GM18909 (cell line): ENCODE measurements at regions not wholly inside any gene's neighbourhood (a gene's known extent, or its start where the extent isn't known, plus 50 kb on each side); places are given as distances from the start of the nearest gene placed in this dataset.
"Not testable (repeated sequence)": the region's sequence is repeated elsewhere in the genome, so short reads cannot be mapped to it uniquely, and the experiment has no call there.

ENCODE experiments used
- ATAC-seq: cut with Tn5 transposase; IDR thresholded peaks from one replicate; pipeline ENCODE4 v1.9.1; 2021; ENCODE audit warnings: mild to moderate bottlenecking; ENCODE audit not compliant: unreplicated experiment, poor library complexity

DNA sequence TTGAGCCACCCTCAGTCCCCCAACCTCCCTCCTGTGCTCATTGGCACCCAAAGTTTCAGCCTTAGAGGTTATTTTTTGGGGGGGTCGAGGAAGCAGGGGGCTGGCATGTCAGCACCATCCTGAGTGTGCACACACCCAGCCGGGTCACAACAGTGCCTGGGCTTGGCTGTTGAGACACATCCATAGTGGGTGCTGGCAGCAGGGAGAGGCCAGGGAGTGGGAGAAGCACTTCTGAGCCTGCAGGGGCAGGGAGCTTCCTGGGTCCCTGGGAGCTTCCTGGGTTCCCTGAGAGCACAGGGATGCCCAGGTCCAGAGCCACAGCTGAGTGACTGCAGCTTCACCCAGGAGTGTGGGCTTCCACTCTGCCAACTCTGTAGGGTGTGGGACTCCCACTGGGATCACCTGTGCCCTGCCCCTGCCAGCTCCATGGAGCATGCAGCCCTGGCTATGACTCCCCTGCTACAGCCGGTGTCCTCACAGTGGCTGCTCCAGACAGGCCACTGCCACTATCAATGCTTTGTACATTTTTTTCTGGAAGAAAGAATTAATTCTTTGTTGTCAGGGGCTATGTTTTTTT lies 240.4 kb downstream of the PTGER3 start:
- ATAC-seq = no peak

DNA sequence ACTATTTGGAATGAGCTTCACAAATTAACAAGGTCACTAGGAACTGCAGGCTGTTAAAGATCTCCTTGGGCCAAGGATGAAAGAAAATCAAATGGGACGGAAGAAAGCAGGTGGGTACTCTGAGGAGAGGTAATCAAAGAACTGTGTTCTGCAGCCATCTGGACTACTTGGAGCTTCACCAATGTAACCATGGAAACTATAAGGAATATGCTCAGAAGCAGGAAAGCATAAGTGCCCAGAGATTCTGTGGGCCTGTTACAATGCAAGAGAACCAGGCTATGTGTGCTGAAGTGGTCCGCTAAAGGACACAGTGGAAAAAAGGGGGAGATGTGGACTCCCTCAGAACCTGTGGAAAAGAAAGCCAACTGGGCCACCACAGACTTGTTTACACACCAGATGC lies 238.5 kb downstream of the PTGER3 start:
- ATAC-seq = no peak

DNA sequence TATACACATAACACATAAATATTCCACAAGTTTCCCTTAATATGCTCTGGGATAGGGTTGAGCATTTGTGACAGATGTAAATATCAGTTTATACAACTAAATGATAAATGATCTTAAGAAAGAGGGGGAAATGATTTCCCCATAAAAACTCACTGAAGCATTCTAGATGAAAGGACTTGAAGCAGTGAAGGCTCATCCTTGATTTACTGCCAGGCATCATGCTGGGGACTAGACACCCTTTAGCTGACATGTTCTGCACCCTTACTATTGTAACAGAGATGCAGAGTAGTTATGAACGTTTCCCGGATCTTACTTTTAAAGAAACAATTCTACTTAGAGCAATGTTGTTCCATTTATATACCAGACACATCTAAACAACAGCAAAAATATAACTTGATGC lies 235.8 kb downstream of the PTGER3 start:
- ATAC-seq = no peak

DNA sequence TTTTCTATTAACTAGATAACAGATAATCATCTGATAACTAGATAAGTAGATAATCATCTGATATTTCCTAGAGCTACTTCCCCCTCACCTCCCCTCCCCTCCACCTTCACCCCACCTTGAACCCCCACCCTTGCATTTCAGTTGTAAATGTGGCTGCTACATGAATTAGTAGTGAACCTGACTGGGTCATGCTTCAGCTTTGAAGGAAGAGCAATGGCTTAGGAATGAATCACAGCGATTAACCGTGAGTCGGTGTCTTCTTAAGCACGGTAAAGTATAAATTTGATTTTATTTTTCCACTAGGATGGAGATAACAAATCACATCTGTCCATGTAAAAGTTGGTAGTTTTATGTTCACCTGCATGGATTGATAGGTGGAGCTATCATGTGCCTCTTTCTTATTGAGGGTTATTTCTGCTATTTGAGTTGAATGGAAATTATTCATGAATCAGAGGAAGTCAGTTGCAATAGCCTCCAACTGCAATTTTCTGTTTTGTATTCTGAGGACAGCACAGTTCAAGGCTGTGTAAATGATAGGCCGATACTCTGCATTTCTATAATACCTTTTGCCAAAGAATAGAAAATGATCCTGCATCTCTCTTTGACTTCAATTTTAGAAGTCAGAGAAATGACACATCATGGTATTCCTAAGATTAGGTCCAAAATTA lies 235.0 kb downstream of the PTGER3 start:
- no peak for ATAC-seq

DNA sequence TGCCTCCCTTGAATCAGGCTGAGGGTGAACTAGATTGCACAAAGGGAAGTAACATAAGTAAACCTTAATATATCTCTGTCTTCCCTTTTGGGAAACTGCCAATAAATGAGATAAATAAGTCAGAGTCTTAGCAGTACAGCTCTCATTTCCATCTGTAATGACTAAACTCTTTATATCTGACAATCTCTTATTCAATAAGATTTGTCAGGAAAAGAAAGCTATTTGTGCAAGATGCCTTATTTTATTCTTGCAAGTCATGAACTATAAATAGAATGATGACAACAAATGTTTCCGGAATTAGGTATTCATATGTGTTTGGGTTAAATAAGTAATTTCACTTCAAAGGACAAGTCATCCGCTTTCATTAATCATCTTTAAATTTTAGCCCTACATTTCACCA lies 229.2 kb downstream of the PTGER3 start:
- no peak for ATAC-seq

DNA sequence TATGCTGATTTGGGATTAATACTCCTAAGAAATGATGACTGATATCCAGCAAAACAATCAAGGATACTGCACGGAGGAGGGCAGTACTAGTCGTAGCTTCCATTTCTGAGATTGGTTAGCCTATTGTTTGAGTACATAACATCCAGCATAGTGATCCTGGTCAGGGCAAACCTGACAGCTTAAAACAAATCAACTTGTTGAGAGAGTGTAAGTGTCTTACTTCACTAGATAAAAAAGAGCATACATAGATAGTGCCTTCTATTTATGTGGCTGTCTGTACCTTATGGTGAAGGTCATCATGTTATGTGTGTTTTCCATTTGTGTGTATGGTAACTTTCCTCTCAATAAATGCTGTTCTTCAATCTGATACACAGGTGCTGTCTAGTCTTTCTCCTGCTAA lies 228.4 kb downstream of the PTGER3 start:
- no peak for ATAC-seq

DNA sequence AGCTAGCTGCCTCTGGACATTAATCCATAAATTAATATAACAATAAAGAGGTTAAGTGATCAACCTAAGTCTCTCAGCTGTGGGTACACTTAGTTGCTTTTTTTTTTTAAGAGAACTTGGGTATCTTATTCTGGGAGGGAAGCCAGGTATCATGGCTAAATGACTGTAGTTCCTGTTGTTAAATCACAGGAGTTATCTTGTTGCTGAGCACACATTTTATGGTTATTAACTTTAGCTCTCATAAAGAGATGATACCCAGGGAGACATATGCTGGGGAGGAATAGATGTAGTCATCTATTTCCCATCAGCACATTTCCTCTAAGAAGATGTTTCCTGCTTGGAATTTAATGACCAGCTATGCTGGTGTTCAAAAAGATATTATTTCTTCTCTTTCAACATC lies 227.8 kb downstream of the PTGER3 start:
- ATAC-seq = no peak

DNA sequence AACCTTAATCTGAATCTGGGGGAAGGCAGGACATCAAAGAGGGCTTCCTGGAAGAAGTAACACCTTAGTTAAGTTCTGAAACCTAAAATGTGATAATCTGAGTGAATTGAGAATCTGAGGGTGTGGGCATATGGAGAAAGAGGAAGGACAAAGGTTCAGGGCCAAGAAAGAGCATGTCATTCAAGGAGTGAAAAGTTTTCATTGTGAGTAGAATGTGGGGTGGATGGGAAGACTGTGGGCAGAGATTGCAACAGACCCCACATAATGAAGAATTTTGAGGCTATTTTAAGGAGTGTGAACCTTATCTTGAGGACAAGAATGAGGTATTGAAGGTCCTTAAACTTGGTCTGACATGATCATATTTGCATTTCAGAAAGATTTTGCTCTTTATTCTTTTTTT lies 227.2 kb downstream of the PTGER3 start:
- ATAC-seq = no peak

DNA sequence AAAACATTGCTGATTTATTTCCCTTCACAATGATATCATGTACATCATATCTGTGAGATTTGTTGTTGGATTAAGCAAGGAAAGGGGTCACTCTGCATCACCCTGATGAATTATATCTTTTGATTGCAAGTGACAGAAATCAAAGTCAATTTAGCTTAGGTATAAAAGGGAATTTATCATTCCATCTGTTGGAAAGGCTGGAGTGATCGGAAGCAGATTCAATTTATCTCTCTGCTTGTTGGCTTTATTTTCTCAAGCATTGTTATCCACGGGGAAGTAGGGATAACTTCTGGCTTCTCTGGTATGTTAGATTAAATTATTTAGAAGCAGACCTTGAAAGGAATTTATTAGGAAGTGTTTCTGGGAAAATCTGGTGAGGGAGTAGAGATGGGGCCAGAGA lies 226.6 kb downstream of the PTGER3 start:
- ATAC-seq = no peak

DNA sequence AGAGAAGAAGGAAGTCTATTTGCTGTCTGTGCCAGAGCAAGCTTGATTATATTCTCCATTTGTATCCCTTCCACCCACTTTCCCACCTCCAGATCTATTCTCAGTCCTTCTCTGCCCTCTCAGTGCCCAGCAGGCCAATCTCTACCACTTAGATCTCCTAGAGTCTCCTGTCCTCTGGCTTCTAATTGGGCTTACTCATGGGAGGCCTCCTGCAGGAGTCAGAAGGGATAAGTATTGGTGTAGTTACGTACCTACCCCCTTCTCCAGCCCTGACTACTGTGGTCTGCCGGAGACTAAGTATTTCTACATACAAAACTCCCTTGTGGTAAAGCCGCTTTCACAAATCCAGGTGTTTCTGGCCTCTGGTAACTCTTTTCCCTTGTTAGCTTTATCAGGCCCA lies 221.2 kb downstream of the PTGER3 start:
- no peak for ATAC-seq

DNA sequence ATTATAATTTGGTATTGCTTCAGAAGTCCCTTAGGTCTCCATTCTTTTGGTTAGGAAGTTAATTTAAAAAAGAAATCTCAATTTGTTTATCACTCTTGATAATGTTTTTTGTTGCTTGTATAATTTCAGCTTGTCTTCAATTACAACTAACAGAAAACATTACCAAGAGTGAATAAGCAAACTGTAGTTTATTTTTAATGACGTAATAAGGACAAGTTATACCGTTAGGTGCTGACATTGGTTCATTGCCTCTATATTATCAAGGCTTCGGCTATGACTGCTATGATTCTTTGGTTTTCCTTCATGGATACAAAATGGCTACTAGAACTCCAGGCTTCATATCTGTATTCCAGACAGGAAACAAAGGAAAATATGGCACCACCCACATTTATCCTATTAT lies 220.6 kb downstream of the PTGER3 start:
- ATAC-seq = no peak

DNA sequence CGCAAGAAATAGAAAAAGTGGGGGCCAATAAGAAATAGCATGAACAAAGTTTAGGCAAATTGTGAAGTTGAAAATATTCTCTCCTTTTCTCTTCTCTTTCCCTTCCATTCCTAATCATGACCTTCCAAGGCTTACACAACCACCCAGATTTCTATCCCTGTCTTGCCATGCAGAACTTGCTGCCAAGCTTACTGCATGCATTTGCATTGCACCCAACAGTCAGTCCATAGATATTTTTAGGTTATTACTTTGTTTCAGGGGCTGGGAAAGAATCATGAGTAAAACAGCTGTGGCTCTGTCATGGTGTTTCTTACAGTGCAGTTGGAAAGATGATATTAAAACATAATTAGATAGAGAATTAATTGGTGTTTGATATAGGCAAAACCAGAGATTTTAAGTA lies 219.4 kb downstream of the PTGER3 start:
- no peak for ATAC-seq

DNA sequence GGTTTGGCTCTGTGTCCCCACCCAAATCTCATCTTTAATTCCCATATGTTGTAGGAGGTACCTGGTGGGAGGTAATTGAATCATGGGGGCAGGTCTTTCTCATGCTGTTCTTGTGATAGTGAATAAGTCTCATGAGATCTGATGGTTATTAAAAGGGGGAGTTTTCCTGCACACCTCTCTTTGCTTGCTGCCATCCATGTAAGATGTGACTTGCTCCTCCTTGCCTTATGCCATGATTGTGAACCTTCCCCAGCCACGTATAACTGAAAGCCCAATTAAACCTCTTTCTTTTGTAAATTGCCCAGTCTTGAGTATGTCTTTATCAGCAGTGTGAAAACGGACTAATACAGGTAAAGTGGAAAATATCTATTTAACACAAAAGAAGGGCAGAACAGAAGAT lies 213.3 kb downstream of the PTGER3 start:
- not testable (repeated sequence) for ATAC-seq

DNA sequence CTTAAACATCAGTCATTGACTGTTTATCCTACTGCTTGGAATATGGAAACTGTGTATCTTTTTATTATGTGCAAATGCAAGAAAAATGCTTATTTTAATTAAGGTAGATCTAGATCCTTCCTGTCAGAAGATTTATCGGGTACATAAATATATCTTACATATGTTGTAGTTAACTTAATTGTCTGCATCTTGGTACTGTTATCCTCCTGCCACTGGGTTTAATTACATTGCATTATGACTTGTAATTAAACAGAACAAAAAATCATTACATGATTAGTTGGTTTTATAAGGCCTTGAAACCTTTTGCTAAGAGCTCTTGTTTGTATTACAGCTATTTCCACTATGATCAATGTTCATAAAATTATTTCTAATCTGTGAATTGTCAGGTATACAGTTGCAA lies 211.2 kb downstream of the PTGER3 start:
- ATAC-seq = no peak

DNA sequence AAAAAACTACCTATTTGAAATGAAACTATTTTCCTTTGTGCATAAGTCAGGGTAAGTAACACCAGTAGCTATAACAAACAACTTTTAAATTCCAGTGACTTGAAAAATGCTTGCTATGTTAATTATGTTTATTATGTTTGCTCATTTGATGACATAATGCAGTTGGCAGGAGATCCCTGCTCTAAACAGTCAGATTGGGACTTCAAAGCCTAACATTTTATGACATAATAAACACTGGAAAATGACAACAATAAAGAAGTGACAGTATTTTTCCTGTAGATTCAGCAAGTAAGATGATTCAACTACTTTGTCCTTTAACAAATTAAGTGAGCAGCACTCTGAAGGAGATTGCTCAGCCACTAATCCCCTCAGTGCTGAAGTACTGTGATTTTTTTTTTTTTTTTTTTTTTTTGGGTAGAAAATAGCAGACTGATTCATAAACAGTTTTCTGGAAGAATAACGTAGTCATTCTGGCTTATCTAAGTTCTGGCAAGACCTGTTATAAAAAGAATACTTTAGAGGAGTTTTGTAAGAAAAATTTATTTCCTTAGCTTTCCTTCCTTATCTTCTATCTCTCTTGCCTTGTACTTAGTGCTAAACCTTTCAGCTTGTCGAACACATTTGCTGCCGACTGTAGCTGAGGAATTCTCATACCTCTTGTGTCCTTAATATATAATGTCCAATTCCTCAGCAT lies 207.2 kb downstream of the PTGER3 start:
- no peak for ATAC-seq

DNA sequence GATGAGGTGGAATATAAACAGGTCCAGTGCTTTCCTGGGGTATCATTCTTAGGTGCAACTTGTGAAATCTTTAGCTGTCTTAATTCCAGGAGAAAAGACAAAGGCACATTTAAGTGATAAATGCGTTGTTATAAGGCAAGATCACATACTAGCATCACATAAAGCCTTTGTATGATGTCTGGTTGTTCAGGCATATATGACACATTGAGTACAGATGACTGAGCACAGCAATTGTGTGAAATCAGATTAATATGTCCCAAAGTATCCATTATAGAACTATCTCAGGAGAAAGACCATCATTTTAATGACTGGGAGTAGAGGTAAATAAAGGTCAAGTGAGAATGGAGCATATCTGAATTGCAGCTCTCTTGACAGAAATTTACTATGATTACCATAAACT lies 205.1 kb downstream of the PTGER3 start:
- ATAC-seq = no peak

DNA sequence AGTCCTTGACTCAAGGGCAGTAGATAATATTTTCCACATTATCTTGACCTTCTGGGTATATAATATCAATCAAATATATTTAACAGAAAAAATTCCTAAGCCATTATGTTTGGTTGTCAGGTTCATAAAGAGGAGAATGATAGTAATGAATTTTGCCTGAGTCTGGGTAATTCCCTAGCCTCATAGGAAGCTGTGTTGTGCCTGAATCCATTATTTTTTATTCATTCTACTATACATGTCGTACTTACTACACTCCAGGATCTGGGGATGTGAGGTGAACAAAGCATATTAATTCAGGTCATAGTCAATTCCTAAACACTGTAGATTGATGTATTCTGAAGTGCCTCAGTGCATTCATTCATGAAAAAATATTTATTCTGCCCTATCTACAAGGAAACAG lies 204.2 kb downstream of the PTGER3 start:
- ATAC-seq = no peak

DNA sequence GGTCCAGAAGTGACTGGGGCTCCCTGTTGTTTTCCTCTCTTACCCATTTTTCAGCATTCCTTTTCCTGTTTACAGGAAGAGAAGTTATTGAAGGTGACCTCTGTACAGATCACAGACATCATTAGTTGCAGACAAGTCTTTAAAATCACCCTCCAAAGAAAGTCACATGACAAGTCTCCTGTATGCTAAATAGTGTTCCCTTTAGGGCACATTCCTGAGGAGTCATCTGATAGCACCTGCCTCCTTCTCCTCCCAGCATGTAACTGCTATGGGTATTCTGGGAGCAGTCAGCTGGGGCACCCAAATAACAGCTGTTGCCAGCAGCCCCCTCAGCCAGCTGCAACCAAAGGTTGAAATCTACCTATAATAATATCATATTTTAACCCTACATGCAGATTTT lies 200.6 kb downstream of the PTGER3 start:
- ATAC-seq = no peak

DNA sequence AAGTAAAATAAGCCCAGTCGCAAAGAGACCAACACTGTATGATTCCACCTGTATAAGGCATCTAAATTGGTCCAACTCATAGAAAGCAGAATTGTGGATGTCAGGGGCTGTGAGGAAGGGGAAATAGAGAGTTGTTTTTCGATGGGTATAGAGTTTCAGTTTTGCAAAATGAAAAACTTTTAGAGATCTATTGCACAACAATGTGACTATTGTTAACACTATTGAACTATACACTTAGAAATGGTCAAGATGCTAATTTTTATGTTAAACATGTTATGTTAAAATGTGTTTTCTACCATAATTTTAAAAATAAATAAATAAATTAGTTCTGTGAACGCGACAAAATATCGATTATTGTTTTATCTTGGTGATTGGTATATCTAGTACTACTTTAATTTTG lies 192.4 kb downstream of the PTGER3 start:
- ATAC-seq = no peak

DNA sequence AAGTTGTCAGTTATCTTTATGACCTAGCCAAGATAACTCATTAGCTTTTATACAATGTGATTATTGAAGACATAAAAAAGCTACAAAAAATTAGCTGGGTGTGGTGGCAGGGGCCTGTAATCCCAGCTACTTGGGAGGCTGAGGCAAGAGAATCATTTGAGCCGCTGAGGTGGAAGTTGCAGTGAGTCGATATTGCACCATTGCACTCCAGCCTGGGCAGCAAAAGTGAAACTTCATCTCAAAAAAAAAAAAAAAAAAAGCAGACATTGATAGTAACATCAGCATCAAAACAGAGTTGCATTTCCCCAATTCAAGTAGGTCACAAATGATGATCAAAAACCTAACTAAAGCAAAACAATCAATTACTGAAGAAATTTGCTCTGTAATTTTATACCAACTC lies 191.4 kb downstream of the PTGER3 start:
- ATAC-seq = no peak

DNA sequence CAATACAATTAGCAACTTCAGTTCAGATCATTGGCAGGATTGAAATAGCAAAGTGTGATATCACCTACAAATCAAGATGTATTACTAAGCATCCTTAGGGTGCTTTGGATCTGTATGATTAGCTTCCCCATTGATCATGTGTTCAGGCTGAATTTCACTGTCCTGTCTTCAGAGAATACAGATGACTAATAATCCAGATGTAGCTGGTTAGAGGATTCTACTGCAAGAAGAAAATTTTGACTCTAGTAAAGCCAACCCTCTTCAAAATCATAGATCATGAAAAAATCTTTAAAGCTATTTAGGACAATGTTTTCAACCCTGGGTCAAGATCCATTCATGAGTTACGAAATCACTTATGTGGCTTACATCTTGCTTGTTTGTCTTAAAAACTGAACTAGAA lies 184.4 kb downstream of the PTGER3 start:
- ATAC-seq = no peak

DNA sequence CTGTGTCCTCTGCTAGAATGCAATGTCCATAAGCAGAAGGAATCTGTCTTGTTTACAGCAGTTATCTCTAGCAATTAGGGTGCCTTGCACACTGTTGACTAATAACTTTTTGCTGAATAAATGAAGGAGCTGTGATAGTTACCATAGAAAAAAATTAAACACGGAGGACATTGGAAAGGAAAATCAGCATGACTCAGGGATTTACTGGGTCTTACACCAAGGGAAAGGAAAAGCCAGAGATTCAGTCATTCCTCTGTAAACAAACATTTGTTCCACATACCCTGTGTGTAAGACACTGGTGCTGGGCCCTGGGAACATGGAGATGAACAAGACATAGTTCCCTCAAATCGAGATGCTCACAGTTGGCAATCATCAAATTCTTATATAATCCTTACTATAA lies 183.3 kb downstream of the PTGER3 start:
- ATAC-seq = no peak
